ENCODE measurements at regions not wholly inside any gene's neighbourhood (a gene's known extent, or its start where the extent isn't known, plus 50 kb on each side); places are given as distances from the start of the nearest gene placed in this dataset.
A peak's percentile ranks its signal among the peaks of the same experiment; 100 is the strongest.

- no peak for DNase-seq
- H3K4me3 ChIP-seq, result no peak overlapping the region
- WGBS, 4 donors, result 32 to 47% (median 37%) methylated on average over 3 of the region's 3 CpGs
- no peak for ATAC-seq
- TF ChIP-seq POLR2A (IDR thresholded peaks at IDR 0.05), result no peak
- TF ChIP-seq, protein P1, sequence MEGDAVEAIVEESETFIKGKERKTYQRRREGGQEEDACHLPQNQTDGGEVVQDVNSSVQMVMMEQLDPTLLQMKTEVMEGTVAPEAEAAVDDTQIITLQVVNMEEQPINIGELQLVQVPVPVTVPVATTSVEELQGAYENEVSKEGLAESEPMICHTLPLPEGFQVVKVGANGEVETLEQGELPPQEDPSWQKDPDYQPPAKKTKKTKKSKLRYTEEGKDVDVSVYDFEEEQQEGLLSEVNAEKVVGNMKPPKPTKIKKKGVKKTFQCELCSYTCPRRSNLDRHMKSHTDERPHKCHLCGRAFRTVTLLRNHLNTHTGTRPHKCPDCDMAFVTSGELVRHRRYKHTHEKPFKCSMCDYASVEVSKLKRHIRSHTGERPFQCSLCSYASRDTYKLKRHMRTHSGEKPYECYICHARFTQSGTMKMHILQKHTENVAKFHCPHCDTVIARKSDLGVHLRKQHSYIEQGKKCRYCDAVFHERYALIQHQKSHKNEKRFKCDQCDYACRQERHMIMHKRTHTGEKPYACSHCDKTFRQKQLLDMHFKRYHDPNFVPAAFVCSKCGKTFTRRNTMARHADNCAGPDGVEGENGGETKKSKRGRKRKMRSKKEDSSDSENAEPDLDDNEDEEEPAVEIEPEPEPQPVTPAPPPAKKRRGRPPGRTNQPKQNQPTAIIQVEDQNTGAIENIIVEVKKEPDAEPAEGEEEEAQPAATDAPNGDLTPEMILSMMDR (IDR thresholded peaks at IDR 0.05), result peak in 10 of 12 donors; percentile 15 to 53 (median 36)
- no peaks in the 10 kb centered on the region for H3K4me1 ChIP-seq
- no peak overlapping the region for H3K27ac ChIP-seq
- H3K9me3 ChIP-seq, result no peaks in the 10 kb centered on the region
- peaks cover 0 to 4% (median 0%) of the 10 kb centered on the region in 9 donors for H3K27me3 ChIP-seq
- intact Hi-C loops (cut with DNase I), result no loop called here
- H3K36me3 ChIP-seq, result no peaks in the 10 kb centered on the region
These were observed 109.5 kb upstream of the KCNAB1 start for GRCh38 chr3:156010829-156011228.

- ATAC-seq (no peak), DNase-seq (no peak)
- H3K4me3 ChIP-seq, result no peak overlapping the region
- intact Hi-C loops (cut with DNase I), result no loop called here
- TF ChIP-seq POLR2A (IDR thresholded peaks at IDR 0.05), result no peak
- TF ChIP-seq, protein P1 (IDR thresholded peaks at IDR 0.05), result no peak
- no peaks in the 10 kb centered on the region for H3K4me1 ChIP-seq
- no peaks in the 10 kb centered on the region for H3K9me3 ChIP-seq
- H3K27ac ChIP-seq, result no peak overlapping the region
- no peaks in the 10 kb centered on the region for H3K36me3 ChIP-seq
- no peaks in the 10 kb centered on the region for H3K27me3 ChIP-seq
- 60 to 87% (median 77%) methylated on average over 4 of the region's 4 CpGs for WGBS, 4 donors
These were observed 105.9 kb upstream of the KCNAB1 start for GRCh38 chr3:156014489-156014888.

GRCh38 chr3:156016902-156017301 is 103.5 kb upstream of the KCNAB1 start:
- Histone ChIP-seq H3K27ac (no peak overlapping the region), H3K4me1 (no peaks in the 10 kb centered on the region), H3K9me3 (no peaks in the 10 kb centered on the region), H3K27me3 (no peaks in the 10 kb centered on the region), H3K4me3 (no peak overlapping the region), H3K36me3 (no peaks in the 10 kb centered on the region)
- 81 to 90% (median 88%) methylated on average over 4 of the region's 4 CpGs for WGBS, 4 donors
- intact Hi-C loops (cut with DNase I), result no loop called here
- ATAC-seq (no peak), DNase-seq (no peak)
- TF ChIP-seq, protein P1 (IDR thresholded peaks at IDR 0.05), result no peak
- TF ChIP-seq POLR2A (IDR thresholded peaks at IDR 0.05), result no peak

- H3K36me3 ChIP-seq, result no peaks in the 10 kb centered on the region
- H3K9me3 ChIP-seq, result no peaks in the 10 kb centered on the region
- intact Hi-C loops (cut with DNase I), result no loop called here
- DNase-seq (no peak), ATAC-seq (no peak)
- no peak overlapping the region for H3K27ac ChIP-seq
- no peaks in the 10 kb centered on the region for H3K4me1 ChIP-seq
- no peaks in the 10 kb centered on the region for H3K27me3 ChIP-seq
- no peak for TF ChIP-seq POLR2A (IDR thresholded peaks at IDR 0.05)
- TF ChIP-seq, protein P1 (IDR thresholded peaks at IDR 0.05), result no peak
- H3K4me3 ChIP-seq, result no peak overlapping the region
These were observed 102.9 kb upstream of the KCNAB1 start for GRCh38 chr3:156017352-156018030.

All from heart left ventricle (tissue), 16 donors.